Activated naive CD4-positive, alpha-beta T cell treated with anti-CD3 and anti-CD28 coated beads for 36 hours (primary cell): ENCODE measurements at regions not wholly inside any gene's neighbourhood (a gene's known extent, or its start where the extent isn't known, plus 50 kb on each side); places are given as distances from the start of the nearest gene placed in this dataset.

Experiments
- CTCF ChIA-PET: fragments of 350-600 bp; sonication (Branson Sonifier 250); formaldehyde crosslinking; loops from one replicate; lab custom pipeline; 2021; ENCODE audit warnings: antibody characterized with exemption; lab: Charles Lee
- DNase-seq: peaks from one replicate; pipeline ENCODE4 v3.0.0-alpha.2; 2020
- H3K27ac Mint-ChIP-seq: one replicate; pipeline ENCODE4 v1.8.0; 2021; ENCODE audit warnings: mild to moderate bottlenecking, mixed read lengths
- H3K27me3 Mint-ChIP-seq: one replicate; pipeline ENCODE4 v1.8.0; 2021; ENCODE audit warnings: low read depth, mixed read lengths
- H3K36me3 Mint-ChIP-seq: one replicate; pipeline ENCODE4 v1.8.0; 2021; ENCODE audit warnings: low read depth, mixed read lengths
- H3K4me1 Mint-ChIP-seq: one replicate; pipeline ENCODE4 v1.8.0; 2021; ENCODE audit warnings: low read depth, mixed read lengths
- H3K4me3 Mint-ChIP-seq: one replicate; pipeline ENCODE4 v1.8.0; 2021; ENCODE audit warnings: mild to moderate bottlenecking, moderate library complexity, mixed read lengths
- H3K9me3 Mint-ChIP-seq: one replicate; pipeline ENCODE4 v1.8.0; 2021; ENCODE audit warnings: mixed read lengths
- intact Hi-C: fragments of 100-400 bp; cut with micrococcal nuclease; formaldehyde crosslinking; loops from one replicate; pipeline ENCODE4 v1.15.1; 2023

DNA sequence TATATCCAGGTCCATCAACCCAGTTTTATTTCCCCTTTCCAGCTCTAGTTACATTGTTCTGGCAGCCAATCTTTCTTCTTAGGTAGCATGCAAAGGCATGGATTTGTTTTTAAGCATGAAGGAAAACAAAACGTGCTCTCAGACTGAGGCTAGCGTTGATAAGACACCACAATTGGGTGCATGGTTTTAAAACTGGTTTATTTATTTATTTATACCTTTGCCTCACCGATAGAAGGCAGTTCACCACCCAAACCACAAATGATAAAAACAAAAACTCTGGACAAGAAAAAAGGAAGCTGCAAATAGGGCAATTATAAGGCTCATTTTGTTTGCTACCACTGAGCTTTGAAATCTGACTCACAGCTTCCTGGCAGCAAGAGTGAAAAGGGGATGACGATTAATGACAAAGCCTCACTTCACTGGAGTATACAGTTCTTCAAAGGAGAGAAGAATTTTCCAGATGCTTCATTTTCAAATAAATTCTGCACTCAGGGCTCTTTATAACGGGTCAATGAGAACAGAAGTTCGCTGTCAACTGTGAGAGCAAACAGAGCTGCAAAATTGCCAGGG is 278.4 kb upstream of the IRX5 start:
- Mint-ChIP-seq H3K27me3 (peaks cover 35% of the 10 kb centered on the region), H3K4me3 (no peak overlapping the region), H3K27ac (no peak overlapping the region), H3K4me1 (peaks cover 7% of the 10 kb centered on the region), H3K9me3 (no peaks in the 10 kb centered on the region), H3K36me3 (no peaks in the 10 kb centered on the region)
- CTCF ChIA-PET, result no interaction called here
- no peak for DNase-seq
- intact Hi-C loops, result no loop called here

- peaks cover 7% of the 10 kb centered on the region for H3K4me1 Mint-ChIP-seq
- H3K27ac Mint-ChIP-seq, result no peak overlapping the region
- intact Hi-C loops, result no loop called here
- H3K9me3 Mint-ChIP-seq, result no peaks in the 10 kb centered on the region
- H3K27me3 Mint-ChIP-seq, result peaks cover 32% of the 10 kb centered on the region
- H3K36me3 Mint-ChIP-seq, result no peaks in the 10 kb centered on the region
- DNase-seq, result no peak
- no peak overlapping the region for H3K4me3 Mint-ChIP-seq
- CTCF ChIA-PET, result no interaction called here
Observed at GRCh38 chr16:54651440-54652195, 279.0 kb upstream of the IRX5 start.

GRCh38 chr16:54649876-54650275 is 280.8 kb upstream of the IRX5 start:
- no peaks in the 10 kb centered on the region for H3K36me3 Mint-ChIP-seq
- DNase-seq, result no peak
- no peaks in the 10 kb centered on the region for H3K9me3 Mint-ChIP-seq
- H3K27me3 Mint-ChIP-seq, result peaks cover 21% of the 10 kb centered on the region
- CTCF ChIA-PET, result no interaction called here
- intact Hi-C loops, result no loop called here
- no peak overlapping the region for H3K4me3 Mint-ChIP-seq
- no peak overlapping the region for H3K27ac Mint-ChIP-seq
- H3K4me1 Mint-ChIP-seq, result no peaks in the 10 kb centered on the region

DNA sequence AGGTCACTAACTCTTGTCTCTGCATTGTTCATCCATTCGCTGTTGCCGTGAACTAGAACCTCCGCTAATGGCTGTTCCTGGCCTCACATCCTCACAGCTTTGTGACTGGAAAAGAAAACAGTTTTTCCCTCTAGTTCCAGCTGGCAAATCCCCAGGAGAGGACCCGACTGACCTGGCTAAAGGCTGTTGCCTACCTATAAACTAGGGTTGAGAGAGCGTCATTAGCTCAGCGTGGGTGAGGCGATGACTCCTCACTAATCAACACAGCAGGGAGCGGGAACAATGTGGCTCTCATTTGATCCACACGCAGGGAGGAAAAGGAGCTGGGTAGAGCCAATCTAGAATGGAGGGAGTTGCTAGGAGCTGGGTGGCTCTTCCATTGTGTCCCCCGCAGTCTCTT is 282.1 kb upstream of the IRX5 start:
- no peaks in the 10 kb centered on the region for H3K9me3 Mint-ChIP-seq

GRCh38 chr16:54647725-54648221 is 282.9 kb upstream of the IRX5 start:
- H3K4me1 Mint-ChIP-seq, result no peaks in the 10 kb centered on the region
- CTCF ChIA-PET, result no interaction called here
- H3K27ac Mint-ChIP-seq, result no peak overlapping the region
- no peaks in the 10 kb centered on the region for H3K36me3 Mint-ChIP-seq
- peaks cover 11% of the 10 kb centered on the region for H3K27me3 Mint-ChIP-seq
- H3K4me3 Mint-ChIP-seq, result no peak overlapping the region
- DNase-seq, result no peak
- intact Hi-C loops, result no loop called here
- H3K9me3 Mint-ChIP-seq, result no peaks in the 10 kb centered on the region

More for the DNA sequence above, 282.1 kb upstream of the IRX5 start:
- intact Hi-C loops, result no loop called here
- CTCF ChIA-PET, result no interaction called here
- peaks cover 9% of the 10 kb centered on the region for H3K27me3 Mint-ChIP-seq
- no peak overlapping the region for H3K4me3 Mint-ChIP-seq
- DNase-seq, result no peak
- H3K36me3 Mint-ChIP-seq, result no peaks in the 10 kb centered on the region
- no peaks in the 10 kb centered on the region for H3K4me1 Mint-ChIP-seq
- no peak overlapping the region for H3K27ac Mint-ChIP-seq

DNA sequence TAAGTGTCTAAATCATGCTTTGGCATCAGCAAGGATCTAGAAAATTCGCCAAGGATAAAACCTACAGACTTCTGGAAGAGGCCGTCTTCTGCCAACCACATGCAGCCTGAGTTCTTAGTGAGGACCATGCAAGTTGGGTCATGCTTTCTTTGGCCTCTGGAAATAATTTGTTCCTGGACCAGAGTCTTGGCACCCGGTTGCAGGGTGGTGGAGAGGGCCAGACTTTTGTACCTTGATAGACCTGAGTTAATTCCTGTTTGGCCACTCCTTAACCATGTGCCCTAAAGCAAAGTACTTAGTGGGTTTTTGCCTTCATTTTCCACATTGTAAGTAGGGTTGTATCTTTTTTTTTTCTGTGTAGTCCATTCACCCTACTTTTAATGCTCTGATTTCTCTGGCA is 283.4 kb upstream of the IRX5 start:
- Mint-ChIP-seq H3K9me3 (no peaks in the 10 kb centered on the region), H3K36me3 (no peaks in the 10 kb centered on the region), H3K4me3 (no peak overlapping the region), H3K27me3 (peaks cover 12% of the 10 kb centered on the region), H3K4me1 (no peaks in the 10 kb centered on the region), H3K27ac (no peak overlapping the region)
- CTCF ChIA-PET, result no interaction called here
- intact Hi-C loops, result no loop called here
- DNase-seq, result no peak

GRCh38 chr16:54645345-54645744 is 285.3 kb upstream of the IRX5 start:
- H3K27me3 Mint-ChIP-seq, result peaks cover 8% of the 10 kb centered on the region
- no peaks in the 10 kb centered on the region for H3K9me3 Mint-ChIP-seq
- intact Hi-C loops, result no loop called here
- H3K4me3 Mint-ChIP-seq, result no peak overlapping the region
- DNase-seq, result no peak
- CTCF ChIA-PET, result no interaction called here
- no peak overlapping the region for H3K27ac Mint-ChIP-seq
- no peaks in the 10 kb centered on the region for H3K36me3 Mint-ChIP-seq
- no peaks in the 10 kb centered on the region for H3K4me1 Mint-ChIP-seq

DNA sequence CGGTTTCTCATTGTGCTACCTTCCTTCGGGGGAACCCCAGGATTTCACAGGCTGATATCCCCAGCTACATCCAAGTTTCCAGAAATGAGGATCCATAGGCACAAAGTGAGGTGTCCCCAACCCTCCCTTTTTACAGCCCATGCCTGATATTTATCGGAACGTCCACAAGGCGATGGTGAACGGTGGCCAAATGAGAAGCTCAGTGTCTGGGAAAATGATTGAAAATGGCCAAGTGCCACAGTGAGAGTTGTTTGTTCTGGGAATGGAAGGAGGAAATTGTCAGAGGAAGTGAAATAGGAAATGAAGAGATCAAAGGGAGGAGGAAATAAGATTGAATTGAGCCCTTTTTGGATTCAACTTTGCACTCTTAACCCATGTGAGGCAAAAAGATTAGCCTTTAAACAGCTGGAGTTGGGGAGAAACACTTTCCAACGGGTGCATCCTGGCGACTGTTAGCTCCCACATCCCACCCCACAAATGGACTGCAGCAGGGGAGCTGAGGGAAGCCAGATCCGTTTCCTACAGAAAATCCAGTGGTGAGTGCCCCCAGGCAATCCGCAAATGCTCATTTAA is 294.4 kb upstream of the IRX5 start:
- no peak overlapping the region for H3K4me3 Mint-ChIP-seq
- no peaks in the 10 kb centered on the region for H3K36me3 Mint-ChIP-seq
- intact Hi-C loops, result no loop called here
- no peaks in the 10 kb centered on the region for H3K4me1 Mint-ChIP-seq
- CTCF ChIA-PET, result interaction anchor here (0.6 kb wide), 1 partner anchor 13 kb away, joined by 3 read pairs; no protein-coding TSS in a partner anchor
- no peak for DNase-seq
- H3K9me3 Mint-ChIP-seq, result no peaks in the 10 kb centered on the region
- no peak overlapping the region for H3K27ac Mint-ChIP-seq
- no peaks in the 10 kb centered on the region for H3K27me3 Mint-ChIP-seq

DNA sequence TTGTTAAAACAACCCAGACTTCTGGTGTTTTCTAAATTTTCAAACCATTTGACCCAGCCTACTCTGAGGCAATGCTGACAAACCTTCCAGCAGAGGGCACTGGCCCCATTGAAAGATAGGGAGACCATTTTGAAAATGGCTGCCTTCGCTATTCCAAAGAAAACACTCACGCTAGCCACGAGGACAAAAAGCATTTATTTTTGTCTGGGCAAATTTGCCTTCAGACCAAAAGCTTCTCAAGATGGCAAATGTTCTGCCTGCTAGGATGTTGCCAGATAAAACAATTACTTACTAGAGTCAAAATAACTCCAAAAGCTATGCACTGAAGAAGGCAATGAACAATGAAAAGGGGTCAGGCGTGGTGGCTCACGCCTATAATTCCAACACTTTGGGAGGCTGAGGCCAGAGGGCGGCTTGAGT is 296.7 kb upstream of the IRX5 start:
- no peak overlapping the region for H3K27ac Mint-ChIP-seq
- H3K4me1 Mint-ChIP-seq, result no peaks in the 10 kb centered on the region
- CTCF ChIA-PET, result no interaction called here
- no peak for DNase-seq
- intact Hi-C loops, result no loop called here
- peaks cover 7% of the 10 kb centered on the region for H3K27me3 Mint-ChIP-seq
- no peak overlapping the region for H3K4me3 Mint-ChIP-seq
- no peaks in the 10 kb centered on the region for H3K36me3 Mint-ChIP-seq
- H3K9me3 Mint-ChIP-seq, result no peaks in the 10 kb centered on the region

DNA sequence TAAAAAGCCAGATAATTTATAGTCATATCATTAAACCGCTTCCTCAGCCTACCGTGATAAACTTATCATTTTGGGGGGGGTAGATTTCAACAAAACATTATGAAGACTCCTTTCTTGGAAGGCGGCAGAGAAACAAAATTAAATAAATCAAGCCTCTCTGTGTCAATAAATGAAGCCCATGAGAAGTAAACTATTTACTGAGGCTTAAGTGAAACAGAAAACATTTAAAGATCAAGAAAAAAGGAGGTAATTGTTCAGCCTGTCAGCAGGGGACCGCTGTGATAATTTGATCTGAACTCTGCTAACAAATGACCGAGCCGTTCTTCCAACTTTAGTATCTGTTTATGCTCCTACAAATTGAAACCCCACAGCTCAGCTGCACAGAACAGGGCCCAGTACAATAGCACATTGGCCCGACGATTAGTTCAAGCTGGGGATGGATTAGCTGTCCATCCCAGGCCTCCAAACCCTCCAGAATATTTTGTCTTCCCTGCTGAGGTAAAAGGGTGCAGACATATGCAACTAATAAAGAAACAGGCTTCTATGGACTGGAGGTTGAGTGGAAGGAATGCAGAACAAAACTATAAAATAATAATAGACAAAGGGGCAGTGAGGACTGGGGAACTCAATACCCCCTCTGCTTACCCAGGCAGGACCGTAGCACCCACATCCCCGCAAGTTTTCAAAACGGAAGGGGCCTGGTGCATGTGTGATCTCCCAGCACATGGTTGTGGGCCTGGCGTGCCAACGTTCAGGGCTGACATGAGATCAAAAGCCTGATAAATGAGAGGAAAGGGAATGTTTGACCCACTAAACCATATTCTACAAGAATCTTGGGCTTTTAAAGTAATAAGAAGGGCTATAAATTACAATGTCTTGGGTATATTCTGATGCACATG is 298.1 kb upstream of the IRX5 start:
- no peak overlapping the region for H3K4me3 Mint-ChIP-seq
- no peaks in the 10 kb centered on the region for H3K9me3 Mint-ChIP-seq
- intact Hi-C loops, result no loop called here

DNA sequence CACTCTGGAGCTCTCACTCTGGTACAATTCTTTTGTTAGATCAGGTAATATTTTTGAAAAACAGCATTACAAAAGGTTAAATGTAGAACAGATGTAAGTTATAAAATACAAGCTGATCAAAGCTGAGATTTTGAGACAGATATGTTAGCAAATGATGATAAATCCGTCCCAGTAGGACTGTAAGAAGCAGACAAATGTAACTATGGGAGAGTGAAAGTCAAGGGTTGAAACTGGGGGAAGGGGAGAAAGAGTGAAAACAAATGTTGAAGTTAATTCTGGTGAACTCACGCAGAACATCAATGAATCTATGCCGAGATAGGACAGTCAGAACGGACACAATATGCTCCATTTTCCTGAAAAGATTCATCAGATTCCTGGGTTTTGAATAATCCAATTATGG is 298.9 kb upstream of the IRX5 start:
- no peak for DNase-seq
- Mint-ChIP-seq H3K4me1 (no peaks in the 10 kb centered on the region), H3K27me3 (peaks cover 8% of the 10 kb centered on the region), H3K9me3 (no peaks in the 10 kb centered on the region), H3K27ac (no peak overlapping the region), H3K36me3 (no peaks in the 10 kb centered on the region), H3K4me3 (no peak overlapping the region)
- CTCF ChIA-PET, result no interaction called here
- intact Hi-C loops, result no loop called here

More for the DNA sequence above, 298.1 kb upstream of the IRX5 start:
- H3K36me3 Mint-ChIP-seq, result no peaks in the 10 kb centered on the region
- H3K27ac Mint-ChIP-seq, result no peak overlapping the region
- H3K27me3 Mint-ChIP-seq, result peaks cover 8% of the 10 kb centered on the region
- CTCF ChIA-PET, result no interaction called here
- no peak for DNase-seq
- no peaks in the 10 kb centered on the region for H3K4me1 Mint-ChIP-seq

- no peaks in the 10 kb centered on the region for H3K4me1 Mint-ChIP-seq
- no peaks in the 10 kb centered on the region for H3K9me3 Mint-ChIP-seq
- no peaks in the 10 kb centered on the region for H3K36me3 Mint-ChIP-seq
- DNase-seq, result no peak
- H3K27me3 Mint-ChIP-seq, result peaks cover 8% of the 10 kb centered on the region
- CTCF ChIA-PET, result interaction anchor here (0.7 kb wide), 1 partner anchor 14 kb away, joined by 3 read pairs; no protein-coding TSS in a partner anchor
- no peak overlapping the region for H3K4me3 Mint-ChIP-seq
- H3K27ac Mint-ChIP-seq, result no peak overlapping the region
- intact Hi-C loops, result no loop called here
Observed at GRCh38 chr16:54630284-54630967, 300.2 kb upstream of the IRX5 start.
